HEK293 (cell line): ENCODE measurements at regions not wholly inside any gene's neighbourhood (a gene's known extent, or its start where the extent isn't known, plus 50 kb on each side); places are given as distances from the start of the nearest gene placed in this dataset.

ENCODE experiments used
- HOXA7 ChIP-seq: sonication (generic); formaldehyde crosslinking; IDR thresholded peaks from 2 replicates; pipeline ENCODE4 v1.8.1; 2022; ENCODE audit warnings: missing genetic modification reagents, borderline replicate concordance
- KLF1 ChIP-seq: fragments of 450-650 bp; formaldehyde crosslinking; IDR thresholded peaks from 2 replicates; pipeline ENCODE4 v1.5.1; 2016; ENCODE audit warnings: missing biosample characterization, missing genetic modification characterization
- MYNN ChIP-seq: fragments of 450-650 bp; formaldehyde crosslinking; IDR thresholded peaks from 2 replicates; pipeline ENCODE4 v1.5.1; 2016; ENCODE audit warnings: missing biosample characterization, missing genetic modification characterization, borderline replicate concordance
- MZF1 ChIP-seq: fragments of 450-650 bp; formaldehyde crosslinking; IDR thresholded peaks from 2 replicates; pipeline ENCODE4 v1.5.1; 2017; ENCODE audit warnings: missing biosample characterization, missing genetic modification characterization, borderline replicate concordance
- RBAK ChIP-seq: fragments of 450-650 bp; formaldehyde crosslinking; IDR thresholded peaks from 2 replicates; pipeline ENCODE4 v1.5.1; 2016; ENCODE audit warnings: missing biosample characterization, missing genetic modification characterization
- ZBTB1 ChIP-seq: fragments of 450-650 bp; formaldehyde crosslinking; IDR thresholded peaks from 2 replicates; pipeline ENCODE4 v1.5.1; 2016; ENCODE audit warnings: missing biosample characterization, missing genetic modification characterization
- ZNF626 ChIP-seq: fragments of 450-650 bp; sonication (Bioruptor Pico); formaldehyde crosslinking; IDR thresholded peaks from 2 replicates; pipeline ENCODE4 v1.5.1; 2018; ENCODE audit warnings: missing biosample characterization, missing genetic modification characterization, inconsistent platforms
- TF ChIP-seq, protein P1 (sequence below): fragments of 450-650 bp; formaldehyde crosslinking; IDR thresholded peaks from 2 replicates; pipeline ENCODE4 v1.5.1; 2016; ENCODE audit warnings: missing biosample characterization, missing genetic modification characterization, low read depth
- TF ChIP-seq, protein P2 (sequence below): fragments of 450-650 bp; formaldehyde crosslinking; IDR thresholded peaks from 2 replicates; pipeline ENCODE4 v1.5.1; 2016; ENCODE audit warnings: missing biosample characterization, missing genetic modification characterization
- TF ChIP-seq, protein P3 (sequence below): fragments of 450-650 bp; formaldehyde crosslinking; IDR thresholded peaks from 2 replicates; pipeline ENCODE4 v1.5.1; 2016; ENCODE audit warnings: missing biosample characterization, missing genetic modification characterization
- TF ChIP-seq, protein P4 (sequence below): fragments of 450-650 bp; formaldehyde crosslinking; IDR thresholded peaks from 2 replicates; pipeline ENCODE4 v1.5.1; 2016; ENCODE audit warnings: missing biosample characterization, missing genetic modification characterization, low read depth

DNA sequence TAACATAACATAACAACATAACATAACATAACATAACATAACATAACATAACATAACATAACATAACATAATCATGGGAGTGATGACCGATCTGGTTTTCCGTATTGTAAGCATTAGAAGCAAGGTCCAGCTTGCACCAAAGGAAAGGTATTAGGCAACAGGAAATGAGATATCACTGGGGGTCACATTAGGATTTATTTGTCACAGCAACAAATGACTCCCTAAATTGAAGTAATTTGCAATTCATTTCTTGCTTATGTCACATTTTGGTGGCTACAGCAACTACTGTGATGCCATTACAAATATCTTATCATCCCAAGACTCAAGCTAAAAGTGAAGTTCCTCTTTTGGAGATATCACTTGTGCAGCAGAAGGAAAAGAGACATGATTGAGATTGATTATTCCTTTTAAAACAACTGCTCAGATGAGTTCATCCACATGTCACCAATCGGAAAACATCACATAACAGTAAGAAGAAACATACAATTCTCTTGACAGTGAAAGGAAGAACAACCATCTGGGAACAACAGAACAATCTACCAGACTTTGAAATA, 1331.1 kb upstream of the RAG2 start:
- TF ChIP-seq MZF1 (tag by site-specific recombination): no peak
- no peak for TF ChIP-seq MYNN (tag by site-specific recombination)
- TF ChIP-seq, protein P1, sequence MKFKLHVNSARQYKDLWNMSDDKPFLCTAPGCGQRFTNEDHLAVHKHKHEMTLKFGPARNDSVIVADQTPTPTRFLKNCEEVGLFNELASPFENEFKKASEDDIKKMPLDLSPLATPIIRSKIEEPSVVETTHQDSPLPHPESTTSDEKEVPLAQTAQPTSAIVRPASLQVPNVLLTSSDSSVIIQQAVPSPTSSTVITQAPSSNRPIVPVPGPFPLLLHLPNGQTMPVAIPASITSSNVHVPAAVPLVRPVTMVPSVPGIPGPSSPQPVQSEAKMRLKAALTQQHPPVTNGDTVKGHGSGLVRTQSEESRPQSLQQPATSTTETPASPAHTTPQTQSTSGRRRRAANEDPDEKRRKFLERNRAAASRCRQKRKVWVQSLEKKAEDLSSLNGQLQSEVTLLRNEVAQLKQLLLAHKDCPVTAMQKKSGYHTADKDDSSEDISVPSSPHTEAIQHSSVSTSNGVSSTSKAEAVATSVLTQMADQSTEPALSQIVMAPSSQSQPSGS (tag by site-specific recombination): no peak
- TF ChIP-seq, protein P2, sequence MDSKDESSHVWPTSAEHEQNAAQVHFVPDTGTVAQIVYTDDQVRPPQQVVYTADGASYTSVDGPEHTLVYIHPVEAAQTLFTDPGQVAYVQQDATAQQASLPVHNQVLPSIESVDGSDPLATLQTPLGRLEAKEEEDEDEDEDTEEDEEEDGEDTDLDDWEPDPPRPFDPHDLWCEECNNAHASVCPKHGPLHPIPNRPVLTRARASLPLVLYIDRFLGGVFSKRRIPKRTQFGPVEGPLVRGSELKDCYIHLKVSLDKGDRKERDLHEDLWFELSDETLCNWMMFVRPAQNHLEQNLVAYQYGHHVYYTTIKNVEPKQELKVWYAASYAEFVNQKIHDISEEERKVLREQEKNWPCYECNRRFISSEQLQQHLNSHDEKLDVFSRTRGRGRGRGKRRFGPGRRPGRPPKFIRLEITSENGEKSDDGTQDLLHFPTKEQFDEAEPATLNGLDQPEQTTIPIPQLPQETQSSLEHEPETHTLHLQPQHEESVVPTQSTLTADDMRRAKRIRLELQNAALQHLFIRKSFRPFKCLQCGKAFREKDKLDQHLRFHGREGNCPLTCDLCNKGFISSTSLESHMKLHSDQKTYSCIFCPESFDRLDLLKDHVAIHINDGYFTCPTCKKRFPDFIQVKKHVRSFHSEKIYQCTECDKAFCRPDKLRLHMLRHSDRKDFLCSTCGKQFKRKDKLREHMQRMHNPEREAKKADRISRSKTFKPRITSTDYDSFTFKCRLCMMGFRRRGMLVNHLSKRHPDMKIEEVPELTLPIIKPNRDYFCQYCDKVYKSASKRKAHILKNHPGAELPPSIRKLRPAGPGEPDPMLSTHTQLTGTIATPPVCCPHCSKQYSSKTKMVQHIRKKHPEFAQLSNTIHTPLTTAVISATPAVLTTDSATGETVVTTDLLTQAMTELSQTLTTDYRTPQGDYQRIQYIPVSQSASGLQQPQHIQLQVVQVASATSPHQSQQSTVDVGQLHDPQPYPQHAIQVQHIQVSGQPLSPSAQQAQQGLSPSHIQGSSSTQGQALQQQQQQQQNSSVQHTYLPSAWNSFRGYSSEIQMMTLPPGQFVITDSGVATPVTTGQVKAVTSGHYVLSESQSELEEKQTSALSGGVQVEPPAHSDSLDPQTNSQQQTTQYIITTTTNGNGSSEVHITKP (tag by site-specific recombination): no peak
- TF ChIP-seq, protein P3, sequence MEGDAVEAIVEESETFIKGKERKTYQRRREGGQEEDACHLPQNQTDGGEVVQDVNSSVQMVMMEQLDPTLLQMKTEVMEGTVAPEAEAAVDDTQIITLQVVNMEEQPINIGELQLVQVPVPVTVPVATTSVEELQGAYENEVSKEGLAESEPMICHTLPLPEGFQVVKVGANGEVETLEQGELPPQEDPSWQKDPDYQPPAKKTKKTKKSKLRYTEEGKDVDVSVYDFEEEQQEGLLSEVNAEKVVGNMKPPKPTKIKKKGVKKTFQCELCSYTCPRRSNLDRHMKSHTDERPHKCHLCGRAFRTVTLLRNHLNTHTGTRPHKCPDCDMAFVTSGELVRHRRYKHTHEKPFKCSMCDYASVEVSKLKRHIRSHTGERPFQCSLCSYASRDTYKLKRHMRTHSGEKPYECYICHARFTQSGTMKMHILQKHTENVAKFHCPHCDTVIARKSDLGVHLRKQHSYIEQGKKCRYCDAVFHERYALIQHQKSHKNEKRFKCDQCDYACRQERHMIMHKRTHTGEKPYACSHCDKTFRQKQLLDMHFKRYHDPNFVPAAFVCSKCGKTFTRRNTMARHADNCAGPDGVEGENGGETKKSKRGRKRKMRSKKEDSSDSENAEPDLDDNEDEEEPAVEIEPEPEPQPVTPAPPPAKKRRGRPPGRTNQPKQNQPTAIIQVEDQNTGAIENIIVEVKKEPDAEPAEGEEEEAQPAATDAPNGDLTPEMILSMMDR (tag by site-specific recombination): no peak
- TF ChIP-seq KLF1 (tag by site-specific recombination): no peak
- TF ChIP-seq RBAK (tag by site-specific recombination): no peak
- TF ChIP-seq HOXA7: no peak
- TF ChIP-seq ZNF626 (tag by site-specific recombination): no peak
- TF ChIP-seq ZBTB1 (tag by site-specific recombination): no peak
- TF ChIP-seq, protein P4, sequence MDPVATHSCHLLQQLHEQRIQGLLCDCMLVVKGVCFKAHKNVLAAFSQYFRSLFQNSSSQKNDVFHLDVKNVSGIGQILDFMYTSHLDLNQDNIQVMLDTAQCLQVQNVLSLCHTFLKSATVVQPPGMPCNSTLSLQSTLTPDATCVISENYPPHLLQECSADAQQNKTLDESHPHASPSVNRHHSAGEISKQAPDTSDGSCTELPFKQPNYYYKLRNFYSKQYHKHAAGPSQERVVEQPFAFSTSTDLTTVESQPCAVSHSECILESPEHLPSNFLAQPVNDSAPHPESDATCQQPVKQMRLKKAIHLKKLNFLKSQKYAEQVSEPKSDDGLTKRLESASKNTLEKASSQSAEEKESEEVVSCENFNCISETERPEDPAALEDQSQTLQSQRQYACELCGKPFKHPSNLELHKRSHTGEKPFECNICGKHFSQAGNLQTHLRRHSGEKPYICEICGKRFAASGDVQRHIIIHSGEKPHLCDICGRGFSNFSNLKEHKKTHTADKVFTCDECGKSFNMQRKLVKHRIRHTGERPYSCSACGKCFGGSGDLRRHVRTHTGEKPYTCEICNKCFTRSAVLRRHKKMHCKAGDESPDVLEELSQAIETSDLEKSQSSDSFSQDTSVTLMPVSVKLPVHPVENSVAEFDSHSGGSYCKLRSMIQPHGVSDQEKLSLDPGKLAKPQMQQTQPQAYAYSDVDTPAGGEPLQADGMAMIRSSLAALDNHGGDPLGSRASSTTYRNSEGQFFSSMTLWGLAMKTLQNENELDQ (tag by site-specific recombination): no peak
